ENCODE measurements at regions not wholly inside any gene's neighbourhood (a gene's known extent, or its start where the extent isn't known, plus 50 kb on each side); places are given as distances from the start of the nearest gene placed in this dataset.

- no peak for DNase-seq (ENCODE audit: low spot score)
- TF ChIP-seq, protein P1, sequence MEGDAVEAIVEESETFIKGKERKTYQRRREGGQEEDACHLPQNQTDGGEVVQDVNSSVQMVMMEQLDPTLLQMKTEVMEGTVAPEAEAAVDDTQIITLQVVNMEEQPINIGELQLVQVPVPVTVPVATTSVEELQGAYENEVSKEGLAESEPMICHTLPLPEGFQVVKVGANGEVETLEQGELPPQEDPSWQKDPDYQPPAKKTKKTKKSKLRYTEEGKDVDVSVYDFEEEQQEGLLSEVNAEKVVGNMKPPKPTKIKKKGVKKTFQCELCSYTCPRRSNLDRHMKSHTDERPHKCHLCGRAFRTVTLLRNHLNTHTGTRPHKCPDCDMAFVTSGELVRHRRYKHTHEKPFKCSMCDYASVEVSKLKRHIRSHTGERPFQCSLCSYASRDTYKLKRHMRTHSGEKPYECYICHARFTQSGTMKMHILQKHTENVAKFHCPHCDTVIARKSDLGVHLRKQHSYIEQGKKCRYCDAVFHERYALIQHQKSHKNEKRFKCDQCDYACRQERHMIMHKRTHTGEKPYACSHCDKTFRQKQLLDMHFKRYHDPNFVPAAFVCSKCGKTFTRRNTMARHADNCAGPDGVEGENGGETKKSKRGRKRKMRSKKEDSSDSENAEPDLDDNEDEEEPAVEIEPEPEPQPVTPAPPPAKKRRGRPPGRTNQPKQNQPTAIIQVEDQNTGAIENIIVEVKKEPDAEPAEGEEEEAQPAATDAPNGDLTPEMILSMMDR (IDR thresholded peaks at IDR 0.05; ENCODE audit: extremely low read depth, insufficient read depth, missing control alignments) = no peak
- in situ Hi-C loops (cut with MboI; ENCODE audit: low pct_unique_long_range_greater_than_20kb, low sequenced_read_pairs, unreplicated experiment) = no loop called here
Measured at GRCh38 chr2:195596840-195597239, 60.2 kb upstream of the SLC39A10 start.

DNA sequence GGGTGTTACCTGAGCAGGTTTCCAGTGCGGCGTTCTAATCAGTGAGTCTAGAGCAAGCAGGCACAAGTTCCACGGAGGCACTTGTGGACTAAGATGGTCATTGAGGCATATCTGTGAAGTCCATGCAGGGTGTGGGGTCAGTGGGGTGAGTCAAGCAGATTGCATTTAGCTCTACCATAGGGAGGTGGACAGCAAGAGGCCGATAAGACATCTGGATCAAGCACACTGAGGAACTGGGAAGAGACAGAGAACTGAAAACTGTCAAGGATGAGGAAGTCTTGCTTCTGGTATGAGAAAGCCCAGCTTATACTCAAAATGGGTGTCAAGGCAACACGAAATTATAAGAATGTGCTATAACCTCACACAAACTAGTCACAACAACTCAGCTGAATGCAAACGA lies 61.2 kb upstream of the SLC39A10 start:
- in situ Hi-C loops (cut with MboI; ENCODE audit: low pct_unique_long_range_greater_than_20kb, low sequenced_read_pairs, unreplicated experiment) = no loop called here

GRCh38 chr2:195594919-195595694 lies 61.9 kb upstream of the SLC39A10 start:
- in situ Hi-C loops (cut with MboI; ENCODE audit: low pct_unique_long_range_greater_than_20kb, low sequenced_read_pairs, unreplicated experiment) = no loop called here
- TF ChIP-seq, protein P1 (IDR thresholded peaks at IDR 0.05; ENCODE audit: extremely low read depth, insufficient read depth, missing control alignments) = no peak
- no peak for DNase-seq (ENCODE audit: low spot score)

More for the DNA sequence above, 61.2 kb upstream of the SLC39A10 start:
- DNase-seq (ENCODE audit: low spot score) = no peak
- TF ChIP-seq, protein P1 (IDR thresholded peaks at IDR 0.05; ENCODE audit: extremely low read depth, insufficient read depth, missing control alignments) = no peak

DNA sequence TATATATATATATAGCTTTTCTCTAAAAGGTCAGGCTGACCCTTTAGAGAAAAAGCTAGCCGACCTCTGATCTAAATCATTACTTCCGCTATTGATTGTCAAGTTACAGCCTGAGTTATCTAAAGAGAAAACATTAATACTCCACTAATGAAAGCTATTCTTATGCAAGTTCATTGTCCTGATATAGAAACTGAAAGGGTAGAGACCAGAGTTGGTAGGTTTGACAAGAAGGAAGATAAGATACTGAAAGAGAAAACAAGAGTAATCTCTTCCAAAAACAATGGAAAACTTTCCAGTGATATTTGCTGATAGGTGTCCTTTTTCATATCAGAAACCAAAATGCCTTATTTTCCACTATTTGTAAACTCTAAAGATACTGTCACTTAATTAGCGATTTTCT lies 62.8 kb upstream of the SLC39A10 start:
- in situ Hi-C loops (cut with MboI; ENCODE audit: low pct_unique_long_range_greater_than_20kb, low sequenced_read_pairs, unreplicated experiment) = no loop called here
- no peak for DNase-seq (ENCODE audit: low spot score)
- TF ChIP-seq, protein P1 (IDR thresholded peaks at IDR 0.05; ENCODE audit: extremely low read depth, insufficient read depth, missing control alignments) = no peak

- TF ChIP-seq, protein P1 (IDR thresholded peaks at IDR 0.05; ENCODE audit: extremely low read depth, insufficient read depth, missing control alignments) = no peak
- in situ Hi-C loops (cut with MboI; ENCODE audit: low pct_unique_long_range_greater_than_20kb, low sequenced_read_pairs, unreplicated experiment) = no loop called here
- no peak for DNase-seq (ENCODE audit: low spot score)
Measured at GRCh38 chr2:195592105-195592504, 64.9 kb upstream of the SLC39A10 start.

GRCh38 chr2:195590861-195591205 lies 66.2 kb upstream of the SLC39A10 start:
- TF ChIP-seq, protein P1 (IDR thresholded peaks at IDR 0.05; ENCODE audit: extremely low read depth, insufficient read depth, missing control alignments) = no peak
- in situ Hi-C loops (cut with MboI; ENCODE audit: low pct_unique_long_range_greater_than_20kb, low sequenced_read_pairs, unreplicated experiment) = no loop called here
- no peak for DNase-seq (ENCODE audit: low spot score)
